ENCODE measurements at regions not wholly inside any gene's neighbourhood (a gene's known extent, or its start where the extent isn't known, plus 50 kb on each side); places are given as distances from the start of the nearest gene placed in this dataset.

DNA sequence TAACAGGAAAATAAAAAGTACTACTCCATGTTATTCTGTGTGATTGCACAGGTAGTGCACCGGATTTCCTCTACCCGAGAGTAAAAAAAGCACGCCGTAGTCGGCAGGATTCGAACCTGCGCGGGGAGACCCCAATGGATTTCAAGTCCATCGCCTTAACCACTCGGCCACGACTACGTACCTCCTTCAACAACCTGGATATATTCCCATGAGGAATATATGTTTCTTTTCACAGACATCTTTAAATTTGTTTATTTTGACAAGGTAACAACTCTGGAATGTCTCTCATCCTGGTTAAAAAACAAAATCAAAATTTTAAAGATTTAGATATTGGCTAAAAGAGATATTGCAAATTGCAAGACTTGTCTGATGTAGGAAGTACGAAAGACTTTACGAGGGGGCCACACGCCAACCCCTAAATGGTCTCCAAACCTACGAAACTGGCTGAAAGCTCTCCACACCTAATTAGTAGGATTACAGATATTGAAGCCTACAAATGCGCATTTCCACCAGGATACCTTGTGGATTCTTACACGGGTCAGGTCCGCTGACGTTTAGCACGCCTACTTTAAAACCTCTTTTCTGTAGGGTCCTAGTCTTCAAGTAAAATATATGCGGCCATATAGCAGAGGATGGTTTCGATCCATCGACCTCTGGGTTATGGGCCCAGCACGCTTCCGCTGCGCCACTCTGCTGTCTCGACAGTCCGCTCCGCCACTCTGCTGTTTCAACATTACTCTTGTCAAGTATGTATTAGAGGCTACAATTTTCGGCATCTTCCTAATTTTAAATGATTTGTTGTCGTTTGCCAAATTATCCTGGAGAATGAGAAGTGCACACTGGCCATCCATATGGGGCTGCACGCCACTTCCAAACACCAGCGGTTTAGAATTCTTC is 52.2 kb upstream of the BTN3A2 start:
- peak; percentile 74 for DNase-seq (ENCODE audit: low read depth)

All from activated gamma-delta T cell treated with anti-CD3 and anti-CD28 coated beads, Interleukin-2, amount 50 U/mL, for 16 hours (primary cell).